Bronchial epithelial cell (primary cell): ENCODE measurements at regions not wholly inside any gene's neighbourhood (a gene's known extent, or its start where the extent isn't known, plus 50 kb on each side); places are given as distances from the start of the nearest gene placed in this dataset.

Experiments
- DNase-seq: peaks from one replicate; pipeline ENCODE4 v3.0.0-alpha.2; 2010; ENCODE audit warnings: low read depth
- FAIRE-seq: peaks from 2 replicates; lab custom pipeline; 2011; peaks lifted over from hg19 to GRCh38; lab: Jason Lieb, UNC
- H3K27me3 ChIP-seq: 2 replicates; pipeline ENCODE4 v1.5.1; 2011; ENCODE audit warnings: low read length; ENCODE audit not compliant: control insufficient read depth, insufficient read depth
- H3K36me3 ChIP-seq: 2 replicates; pipeline ENCODE4 v1.5.1; 2011; ENCODE audit warnings: low read length; ENCODE audit not compliant: control insufficient read depth, insufficient read depth
- H3K4me3 ChIP-seq: 2 replicates; pipeline ENCODE4 v1.5.1; 2011; ENCODE audit warnings: mild to moderate bottlenecking, low read depth, low read length, control low read depth
- CTCF ChIP-seq: IDR thresholded peaks from 2 replicates; pipeline ENCODE4 v1.5.1; 2011; ENCODE audit warnings: mild to moderate bottlenecking, moderate library complexity, low read length, control low read depth, inconsistent platforms; ENCODE audit not compliant: insufficient read depth, severe bottlenecking

GRCh38 chr9:89879276-89879675 is 274.5 kb downstream of the GADD45G start:
- no peak for TF ChIP-seq CTCF
- Histone ChIP-seq H3K27me3 (no peaks in the 10 kb centered on the region), H3K4me3 (no peak overlapping the region), H3K36me3 (no peaks in the 10 kb centered on the region)
- FAIRE-seq, result no peak
- no peak for DNase-seq

GRCh38 chr9:89879701-89880100 is 274.9 kb downstream of the GADD45G start:
- FAIRE-seq (no peak), DNase-seq (no peak)
- H3K4me3 ChIP-seq, result no peak overlapping the region
- H3K27me3 ChIP-seq, result no peaks in the 10 kb centered on the region
- H3K36me3 ChIP-seq, result no peaks in the 10 kb centered on the region
- TF ChIP-seq CTCF, result no peak

- DNase-seq (no peak), FAIRE-seq (no peak)
- no peak for TF ChIP-seq CTCF
- Histone ChIP-seq H3K4me3 (no peak overlapping the region), H3K27me3 (no peaks in the 10 kb centered on the region), H3K36me3 (no peaks in the 10 kb centered on the region)
Observed at GRCh38 chr9:89880161-89880560, 275.3 kb downstream of the GADD45G start.

- TF ChIP-seq CTCF, result no peak
- Histone ChIP-seq H3K27me3 (no peaks in the 10 kb centered on the region), H3K4me3 (no peak overlapping the region), H3K36me3 (no peaks in the 10 kb centered on the region)
- FAIRE-seq (no peak), DNase-seq (peak; percentile 10)
Observed at GRCh38 chr9:89880721-89881120, 275.9 kb downstream of the GADD45G start.

- no peaks in the 10 kb centered on the region for H3K27me3 ChIP-seq
- H3K36me3 ChIP-seq, result no peaks in the 10 kb centered on the region
- FAIRE-seq (no peak), DNase-seq (no peak)
- no peak for TF ChIP-seq CTCF
- H3K4me3 ChIP-seq, result no peak overlapping the region
Observed at GRCh38 chr9:89881431-89881830, 276.6 kb downstream of the GADD45G start.

- Histone ChIP-seq H3K27me3 (no peaks in the 10 kb centered on the region), H3K4me3 (no peak overlapping the region), H3K36me3 (no peaks in the 10 kb centered on the region)
- no peak for FAIRE-seq
- DNase-seq, result no peak
- no peak for TF ChIP-seq CTCF
Observed at GRCh38 chr9:89882930-89883361, 278.1 kb downstream of the GADD45G start.
